ENCODE measurements at regions not wholly inside any gene's neighbourhood (a gene's known extent, or its start where the extent isn't known, plus 50 kb on each side); places are given as distances from the start of the nearest gene placed in this dataset.

DNA sequence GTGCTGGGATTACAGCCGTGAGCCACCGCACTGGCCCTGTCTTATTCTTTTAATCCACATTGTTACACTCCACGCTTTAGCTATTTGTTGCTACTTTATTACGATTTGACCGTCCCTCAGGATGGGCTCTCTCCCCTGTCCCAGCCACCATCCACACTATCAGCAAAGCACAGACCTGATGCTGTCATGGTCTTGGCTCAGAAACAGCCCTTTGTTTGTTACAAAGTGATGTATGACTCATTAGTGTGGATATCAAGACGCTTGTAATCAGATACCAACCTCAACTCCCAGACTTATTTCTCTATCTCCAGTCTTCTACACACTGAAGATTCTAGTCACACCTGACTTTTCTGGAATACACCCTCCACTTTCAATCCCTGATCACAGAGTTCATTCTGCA, 84.6 kb upstream of the FREM2 start:
- peak; percentile 18 for DNase-seq
- in situ Hi-C loops (cut with HindIII; ENCODE audit: low pct_ligation_motif_present, low sequenced_read_pairs) = no loop called here

GRCh38 chr13:38606699-38607535, 80.0 kb upstream of the FREM2 start:
- in situ Hi-C loops (cut with HindIII; ENCODE audit: low pct_ligation_motif_present, low sequenced_read_pairs) = no loop called here
- DNase-seq = no peak
- Histone ChIP-seq H3K27me3 (replicated peaks) (no peaks in the 10 kb centered on the region), H3K27ac (no peak overlapping the region), H3K4me3 (ENCODE audit: low read depth, low read length) (no peak overlapping the region), H3K36me3 (replicated peaks) (no peaks in the 10 kb centered on the region)
- TF ChIP-seq, protein P1, sequence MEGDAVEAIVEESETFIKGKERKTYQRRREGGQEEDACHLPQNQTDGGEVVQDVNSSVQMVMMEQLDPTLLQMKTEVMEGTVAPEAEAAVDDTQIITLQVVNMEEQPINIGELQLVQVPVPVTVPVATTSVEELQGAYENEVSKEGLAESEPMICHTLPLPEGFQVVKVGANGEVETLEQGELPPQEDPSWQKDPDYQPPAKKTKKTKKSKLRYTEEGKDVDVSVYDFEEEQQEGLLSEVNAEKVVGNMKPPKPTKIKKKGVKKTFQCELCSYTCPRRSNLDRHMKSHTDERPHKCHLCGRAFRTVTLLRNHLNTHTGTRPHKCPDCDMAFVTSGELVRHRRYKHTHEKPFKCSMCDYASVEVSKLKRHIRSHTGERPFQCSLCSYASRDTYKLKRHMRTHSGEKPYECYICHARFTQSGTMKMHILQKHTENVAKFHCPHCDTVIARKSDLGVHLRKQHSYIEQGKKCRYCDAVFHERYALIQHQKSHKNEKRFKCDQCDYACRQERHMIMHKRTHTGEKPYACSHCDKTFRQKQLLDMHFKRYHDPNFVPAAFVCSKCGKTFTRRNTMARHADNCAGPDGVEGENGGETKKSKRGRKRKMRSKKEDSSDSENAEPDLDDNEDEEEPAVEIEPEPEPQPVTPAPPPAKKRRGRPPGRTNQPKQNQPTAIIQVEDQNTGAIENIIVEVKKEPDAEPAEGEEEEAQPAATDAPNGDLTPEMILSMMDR (IDR thresholded peaks at IDR 0.05; ENCODE audit: low read depth, low read length, missing control alignments) = no peak

More for the DNA sequence above, 84.6 kb upstream of the FREM2 start:
- TF ChIP-seq, protein P1 (IDR thresholded peaks at IDR 0.05; ENCODE audit: low read depth, low read length, missing control alignments) = no peak
- Histone ChIP-seq H3K4me3 (ENCODE audit: low read depth, low read length) (no peak overlapping the region), H3K36me3 (replicated peaks) (no peaks in the 10 kb centered on the region), H3K27me3 (replicated peaks) (no peaks in the 10 kb centered on the region), H3K27ac (no peak overlapping the region)

DNA sequence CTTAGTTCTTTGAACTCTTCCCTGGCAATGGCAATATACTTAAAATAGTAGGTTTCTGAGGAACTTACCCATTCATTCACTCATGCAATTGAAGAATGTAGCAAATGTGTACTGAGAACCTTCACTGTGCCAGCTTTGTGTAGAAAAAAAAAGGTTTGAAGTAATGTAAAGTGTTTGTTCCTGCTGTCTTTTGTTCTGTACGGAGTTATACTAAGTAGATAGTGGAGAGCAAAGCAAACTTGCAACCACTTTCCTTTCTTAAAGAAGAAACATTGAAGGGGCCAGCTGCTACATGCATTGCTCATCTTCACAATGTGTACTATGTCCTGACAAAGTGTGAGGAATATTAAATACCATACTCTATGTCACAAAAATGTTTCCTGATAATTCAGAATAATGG, 68.9 kb upstream of the FREM2 start:
- in situ Hi-C loops (cut with HindIII; ENCODE audit: low pct_ligation_motif_present, low sequenced_read_pairs) = no loop called here
- H3K27ac ChIP-seq = no peak overlapping the region
- TF ChIP-seq, protein P1 (IDR thresholded peaks at IDR 0.05; ENCODE audit: low read depth, low read length, missing control alignments) = no peak
- no peaks in the 10 kb centered on the region for H3K36me3 ChIP-seq (replicated peaks)
- H3K27me3 ChIP-seq (replicated peaks) = no peaks in the 10 kb centered on the region
- DNase-seq = no peak
- no peak overlapping the region for H3K4me3 ChIP-seq (ENCODE audit: low read depth, low read length)

- no peaks in the 10 kb centered on the region for H3K27me3 ChIP-seq (replicated peaks)
- no peak overlapping the region for H3K27ac ChIP-seq
- DNase-seq = no peak
- H3K36me3 ChIP-seq (replicated peaks) = no peaks in the 10 kb centered on the region
- H3K4me3 ChIP-seq (ENCODE audit: low read depth, low read length) = no peak overlapping the region
- TF ChIP-seq, protein P1 (IDR thresholded peaks at IDR 0.05; ENCODE audit: low read depth, low read length, missing control alignments) = no peak
- in situ Hi-C loops (cut with HindIII; ENCODE audit: low pct_ligation_motif_present, low sequenced_read_pairs) = no loop called here
These were observed 68.5 kb upstream of the FREM2 start for GRCh38 chr13:38618336-38618735.

GRCh38 chr13:38618881-38619280, 68.0 kb upstream of the FREM2 start:
- in situ Hi-C loops (cut with HindIII; ENCODE audit: low pct_ligation_motif_present, low sequenced_read_pairs) = no loop called here
- Histone ChIP-seq H3K27me3 (replicated peaks) (no peaks in the 10 kb centered on the region), H3K27ac (no peak overlapping the region), H3K4me3 (ENCODE audit: low read depth, low read length) (no peak overlapping the region), H3K36me3 (replicated peaks) (no peaks in the 10 kb centered on the region)
- no peak for DNase-seq
- TF ChIP-seq, protein P1 (IDR thresholded peaks at IDR 0.05; ENCODE audit: low read depth, low read length, missing control alignments) = no peak

- no peak overlapping the region for H3K4me3 ChIP-seq (ENCODE audit: low read depth, low read length)
- H3K27ac ChIP-seq = no peak overlapping the region
- H3K36me3 ChIP-seq (replicated peaks) = no peaks in the 10 kb centered on the region
- no peaks in the 10 kb centered on the region for H3K27me3 ChIP-seq (replicated peaks)
- in situ Hi-C loops (cut with HindIII; ENCODE audit: low pct_ligation_motif_present, low sequenced_read_pairs) = no loop called here
- TF ChIP-seq, protein P1 (IDR thresholded peaks at IDR 0.05; ENCODE audit: low read depth, low read length, missing control alignments) = no peak
- no peak for DNase-seq
These were observed 66.0 kb upstream of the FREM2 start for GRCh38 chr13:38620876-38621275.
